GM12878 (cell line): ENCODE measurements at regions not wholly inside any gene's neighbourhood (a gene's known extent, or its start where the extent isn't known, plus 50 kb on each side); places are given as distances from the start of the nearest gene placed in this dataset.

Source experiments
- ATAC-seq: fragments of 200-7000 bp; cut with Tn5 transposase; 3 replicates; pipeline ENCODE4 v1.9.1; 2020; ENCODE audit warnings: mild to moderate bottlenecking, moderate library complexity
- BruUV-seq: library from RNA; stranded (reverse); fragments of 400-500 nt; replicated peaks from 2 replicates; lab custom pipeline; 2021; lab: Mats Ljungman, UMichigan
- CTCF ChIA-PET: fragments of 300-600 bp; sonication (Branson Sonifier 250); formaldehyde crosslinking; extraction: SDS; loops from one replicate; lab custom pipeline; 2021; ENCODE audit warnings: inconsistent platforms; lab: Yijun Ruan, JAX
- POLR2A ChIA-PET: fragments of 350-600 bp; formaldehyde crosslinking; extraction: SDS; loops from one replicate; lab custom pipeline; 2021; ENCODE audit warnings: inconsistent platforms; lab: Charles Lee
- RAD21 ChIA-PET: fragments of 300-600 bp; sonication (Branson Sonifier 250); formaldehyde crosslinking; loops from one replicate; lab custom pipeline; 2023; ENCODE audit warnings: antibody characterized with exemption; ENCODE audit not compliant: unreplicated experiment; lab: Charles Lee
- SMC1A ChIA-PET: fragments of 300-600 bp; sonication (Branson Sonifier 250); formaldehyde crosslinking; loops from one replicate; lab custom pipeline; 2023; ENCODE audit not compliant: unreplicated experiment, uncharacterized antibody; lab: Charles Lee
- DNase-seq: peaks from one replicate; pipeline ENCODE4 v3.0.0-alpha.2; 2011; ENCODE audit warnings: low read depth, low spot score
- FAIRE-seq: peaks from 3 replicates; lab custom pipeline; 2011; peaks lifted over from hg19 to GRCh38; lab: Jason Lieb, UNC
- H2AFZ ChIP-seq: 2 replicates; pipeline ENCODE4 v1.6.0; 2011; ENCODE audit warnings: low read depth, low read length, control low read depth; ENCODE audit not compliant: control insufficient read depth
- H3K27ac ChIP-seq: 2 replicates; pipeline ENCODE4 v1.5.1; 2011; ENCODE audit warnings: control low read depth; ENCODE audit not compliant: control insufficient read depth, insufficient read depth
- H3K27me3 ChIP-seq, 2 experiments: replicated peaks in 1 of 2; 2 replicates each; pipeline versions ENCODE4 v1.6.0 to v1.6.1; 2011; ENCODE audit warnings: low read length in 1 of 2; ENCODE audit not compliant: control insufficient read depth in 2 of 2, insufficient read depth in 2 of 2
- H3K36me3 ChIP-seq, 2 experiments: 2 replicates each; pipeline ENCODE4 v1.5.1; 2011; ENCODE audit warnings: low read length in 1 of 2; ENCODE audit not compliant: control insufficient read depth in 2 of 2, insufficient read depth in 2 of 2
- H3K4me1 ChIP-seq: 2 replicates; pipeline ENCODE4 v1.6.1; 2011; ENCODE audit warnings: mild to moderate bottlenecking, low read length, moderate library complexity, mixed read lengths; ENCODE audit not compliant: control insufficient read depth, insufficient read depth
- H3K4me2 ChIP-seq: 2 replicates; pipeline ENCODE4 v1.6.0; 2011; ENCODE audit warnings: control low read depth; ENCODE audit not compliant: control insufficient read depth, insufficient read depth
- H3K4me3 ChIP-seq: fragments of 200-600 bp; sonication (generic); 2 replicates; pipeline ENCODE4 v1.5.1; 2016
- H3K79me2 ChIP-seq: 2 replicates; pipeline ENCODE4 v1.6.0; 2011; ENCODE audit warnings: low read length; ENCODE audit not compliant: control insufficient read depth, insufficient read depth
- H3K9ac ChIP-seq: 2 replicates; pipeline ENCODE4 v1.8.0; 2011; ENCODE audit warnings: low read length, control low read depth, mixed read lengths; ENCODE audit not compliant: control insufficient read depth, insufficient read depth
- H3K9me3 ChIP-seq: replicated peaks from 3 replicates; pipeline ENCODE4 v1.5.1; 2011; ENCODE audit warnings: mild to moderate bottlenecking, low read length; ENCODE audit not compliant: control insufficient read depth, insufficient read depth
- H4K20me1 ChIP-seq: 2 replicates; pipeline ENCODE4 v1.6.0; 2011; ENCODE audit not compliant: control insufficient read depth, insufficient read depth
- BHLHE40 ChIP-seq, 2 experiments: fragments of 450-650 bp in 1 of 2; IDR thresholded peaks; 2 replicates each; pipeline ENCODE4 v1.6.1; 2011 to 2017; ENCODE audit warnings: low read depth in 2 of 2, borderline replicate concordance in 1 of 2, improper control_type of control experiment in 1 of 2, low read length in 1 of 2, mild to moderate bottlenecking in 1 of 2
- CBX3 ChIP-seq: fragments of 200-600 bp; sonication (generic); IDR thresholded peaks from 2 replicates; pipeline ENCODE4 v1.6.1; 2016; ENCODE audit warnings: low read depth, borderline replicate concordance
- CEBPB ChIP-seq, 2 experiments: fragments of 150-350 bp in 1 of 2; IDR thresholded peaks; 2 replicates each; pipeline ENCODE4 v1.6.1; 2012 to 2014; ENCODE audit warnings: low read depth in 2 of 2, low read length in 2 of 2, borderline replicate concordance in 1 of 2, inconsistent platforms in 1 of 2
- CHD1 ChIP-seq: IDR thresholded peaks from 2 replicates; pipeline ENCODE4 v1.6.1; 2012; ENCODE audit warnings: low read depth, low read length, improper control_type of control experiment
- EP300 ChIP-seq, 2 experiments: fragments of 150-350 bp in 1 of 2; IDR thresholded peaks; 2 replicates each; pipeline ENCODE4 v1.6.1; 2011 to 2012; ENCODE audit warnings: low read depth in 2 of 2, low read length in 2 of 2, borderline replicate concordance in 1 of 2, improper control_type of control experiment in 1 of 2, inconsistent platforms in 1 of 2; ENCODE audit not compliant: control insufficient read depth in 1 of 2
- FOS ChIP-seq: IDR thresholded peaks from 3 replicates; pipeline ENCODE4 v1.6.1; 2011; ENCODE audit warnings: borderline replicate concordance; ENCODE audit not compliant: insufficient read length; ENCODE audit errors: extremely low read depth
- GATAD2B ChIP-seq: fragments of 450-650 bp; conservative IDR thresholded peaks from 2 replicates; pipeline ENCODE4 v1.6.1; 2017; ENCODE audit warnings: low read depth, mild to moderate bottlenecking, moderate library complexity
- NFYB ChIP-seq: IDR thresholded peaks from 2 replicates; pipeline ENCODE4 v1.6.1; 2011; ENCODE audit warnings: low read depth, mild to moderate bottlenecking, low read length, improper control_type of control experiment, moderate library complexity; ENCODE audit not compliant: insufficient read depth
- NRF1 ChIP-seq: conservative IDR thresholded peaks from 2 replicates; pipeline ENCODE4 v1.6.1; 2011; ENCODE audit warnings: mild to moderate bottlenecking, low read depth, low read length, improper control_type of control experiment
- PAX5 ChIP-seq: IDR thresholded peaks from 2 replicates; pipeline ENCODE4 v1.6.1; 2011; ENCODE audit warnings: low read depth, low read length, borderline replicate concordance
- PML ChIP-seq: IDR thresholded peaks from 2 replicates; pipeline ENCODE4 v1.6.1; 2012; ENCODE audit warnings: low read length, inconsistent platforms
- RUNX3 ChIP-seq: IDR thresholded peaks from 2 replicates; pipeline ENCODE4 v1.6.1; 2012; ENCODE audit warnings: low read length, inconsistent platforms
- SP1 ChIP-seq: IDR thresholded peaks from one replicate; pipeline ENCODE4 v1.6.1; 2011; ENCODE audit warnings: low read depth, low read length
- TCF12 ChIP-seq: IDR thresholded peaks from 2 replicates; pipeline ENCODE4 v1.6.1; 2011; ENCODE audit warnings: low read depth, mild to moderate bottlenecking, low read length
- TCF7 ChIP-seq: IDR thresholded peaks from 2 replicates; pipeline ENCODE4 v1.6.1; 2014; ENCODE audit warnings: antibody characterized with exemption, borderline replicate concordance
- ZBED1 ChIP-seq: IDR thresholded peaks from 2 replicates; pipeline ENCODE4 v1.6.1; 2016; ENCODE audit warnings: borderline replicate concordance
- ZNF274 ChIP-seq: IDR thresholded peaks from one replicate; pipeline ENCODE4 v1.8.0; 2011; ENCODE audit not compliant: insufficient read length, insufficient read depth
- WGBS: methylation state at CpG from one replicate; pipeline ENCODE4 v1.1.6; 2016; ENCODE audit warnings: low lambda C conversion rate; ENCODE audit not compliant: insufficient replicate concordance, insufficient coverage; ENCODE audit errors: missing lambda C conversion rate; 5-methylcytosine and 5-hydroxymethylcytosine counted together
- in situ Hi-C: fragments of 300-500 bp; cut with MboI; formaldehyde crosslinking; loops from 9 replicates; pipeline ENCODE4 v1.14.3; 2018; ENCODE audit warnings: mixed read lengths
- intact Hi-C: fragments of 100-400 bp; cut with micrococcal nuclease; formaldehyde crosslinking; loops from one replicate; pipeline ENCODE4 v1.14.2; 2022; ENCODE audit not compliant: unreplicated experiment
- TF ChIP-seq, protein P1 (sequence below): IDR thresholded peaks from 2 replicates; pipeline ENCODE4 v1.6.1; 2012; ENCODE audit warnings: low read depth, low read length, improper control_type of control experiment
- TF ChIP-seq, protein P2 (sequence below): fragments of 450-650 bp; formaldehyde crosslinking; IDR thresholded peaks from 2 replicates; pipeline ENCODE4 v1.5.0; 2022; ENCODE audit warnings: mild to moderate bottlenecking, missing genetic modification characterization
- TF ChIP-seq, protein P3 (sequence below): IDR thresholded peaks from 2 replicates; pipeline ENCODE4 v1.6.1; 2011; ENCODE audit warnings: borderline replicate concordance, low read depth, mild to moderate bottlenecking, moderate library complexity, mixed read lengths, low read length; ENCODE audit not compliant: insufficient read depth; ENCODE audit errors: extremely low read length

DNA sequence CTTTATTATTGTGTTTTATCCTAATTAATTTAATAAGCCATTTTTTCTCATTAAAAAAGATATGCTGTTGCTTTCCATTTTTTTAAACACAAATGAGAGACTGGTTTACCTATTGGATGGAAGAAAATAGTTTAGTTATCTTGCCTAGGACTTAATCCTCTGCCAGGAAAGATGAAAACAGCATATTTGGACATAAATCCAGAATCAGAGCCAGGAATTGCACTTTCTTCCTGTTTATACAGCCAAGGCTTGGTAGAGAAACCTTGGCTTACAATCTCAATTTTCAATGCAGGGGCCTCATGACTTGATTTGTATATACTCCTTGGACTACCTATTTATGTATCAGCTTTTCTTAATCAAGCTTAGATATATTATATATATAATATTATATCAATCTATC is 618.8 kb upstream of the SEMA3D start (continued):
- TF ChIP-seq, protein P1, sequence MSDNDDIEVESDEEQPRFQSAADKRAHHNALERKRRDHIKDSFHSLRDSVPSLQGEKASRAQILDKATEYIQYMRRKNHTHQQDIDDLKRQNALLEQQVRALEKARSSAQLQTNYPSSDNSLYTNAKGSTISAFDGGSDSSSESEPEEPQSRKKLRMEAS: no peak
- TF ChIP-seq, protein P2, sequence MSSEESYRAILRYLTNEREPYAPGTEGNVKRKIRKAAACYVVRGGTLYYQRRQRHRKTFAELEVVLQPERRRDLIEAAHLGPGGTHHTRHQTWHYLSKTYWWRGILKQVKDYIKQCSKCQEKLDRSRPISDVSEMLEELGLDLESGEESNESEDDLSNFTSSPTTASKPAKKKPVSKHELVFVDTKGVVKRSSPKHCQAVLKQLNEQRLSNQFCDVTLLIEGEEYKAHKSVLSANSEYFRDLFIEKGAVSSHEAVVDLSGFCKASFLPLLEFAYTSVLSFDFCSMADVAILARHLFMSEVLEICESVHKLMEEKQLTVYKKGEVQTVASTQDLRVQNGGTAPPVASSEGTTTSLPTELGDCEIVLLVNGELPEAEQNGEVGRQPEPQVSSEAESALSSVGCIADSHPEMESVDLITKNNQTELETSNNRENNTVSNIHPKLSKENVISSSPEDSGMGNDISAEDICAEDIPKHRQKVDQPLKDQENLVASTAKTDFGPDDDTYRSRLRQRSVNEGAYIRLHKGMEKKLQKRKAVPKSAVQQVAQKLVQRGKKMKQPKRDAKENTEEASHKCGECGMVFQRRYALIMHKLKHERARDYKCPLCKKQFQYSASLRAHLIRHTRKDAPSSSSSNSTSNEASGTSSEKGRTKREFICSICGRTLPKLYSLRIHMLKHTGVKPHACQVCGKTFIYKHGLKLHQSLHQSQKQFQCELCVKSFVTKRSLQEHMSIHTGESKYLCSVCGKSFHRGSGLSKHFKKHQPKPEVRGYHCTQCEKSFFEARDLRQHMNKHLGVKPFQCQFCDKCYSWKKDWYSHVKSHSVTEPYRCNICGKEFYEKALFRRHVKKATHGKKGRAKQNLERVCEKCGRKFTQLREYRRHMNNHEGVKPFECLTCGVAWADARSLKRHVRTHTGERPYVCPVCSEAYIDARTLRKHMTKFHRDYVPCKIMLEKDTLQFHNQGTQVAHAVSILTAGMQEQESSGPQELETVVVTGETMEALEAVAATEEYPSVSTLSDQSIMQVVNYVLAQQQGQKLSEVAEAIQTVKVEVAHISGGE: no peak
- TF ChIP-seq BHLHE40 (IDR thresholded peaks at IDR 0.05; ENCODE audit: borderline replicate concordance in 1 of 2, low read depth in 2 of 2, low read length in 1 of 2): no peak
- TF ChIP-seq ZNF274: no peak
- no peak for TF ChIP-seq CHD1
- no peak for TF ChIP-seq RUNX3
- TF ChIP-seq, all 136 proteins: peak for 0

DNA sequence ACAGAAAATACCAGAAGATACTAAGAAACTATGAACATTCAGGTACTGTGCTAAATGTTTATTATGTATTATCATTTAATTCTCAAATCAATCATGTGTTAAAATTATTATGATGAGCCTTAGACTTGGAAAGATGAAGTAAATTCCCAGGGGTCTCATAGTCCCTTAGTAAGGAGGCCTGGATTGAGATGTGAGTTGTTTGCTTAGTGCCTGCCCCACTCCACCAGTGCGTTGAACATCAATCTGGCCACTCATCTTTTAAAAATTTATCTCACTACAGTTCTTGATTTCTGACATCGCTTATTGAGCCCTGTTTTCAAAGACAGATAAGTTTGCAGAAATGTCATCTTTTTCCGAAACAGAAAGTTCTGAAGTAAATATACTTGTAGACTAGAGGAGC is 618.4 kb upstream of the SEMA3D start:
- H3K36me3 ChIP-seq: no peaks in the 10 kb centered on the region
- ATAC-seq (no peak), DNase-seq (no peak), FAIRE-seq (no peak)
- no peak overlapping the region for H3K27ac ChIP-seq
- H4K20me1 ChIP-seq: no peaks in the 10 kb centered on the region
- SMC1A ChIA-PET: no interaction called here
- no peak overlapping the region for H2AFZ ChIP-seq
- H3K9ac ChIP-seq: no peak overlapping the region
- H3K9me3 ChIP-seq: no peaks in the 10 kb centered on the region
- TF ChIP-seq ZBED1 (no peak), SP1 (no peak), PAX5 (no peak), NFYB (no peak), NRF1 (no peak), EP300 (IDR thresholded peaks at IDR 0.05; ENCODE audit: borderline replicate concordance in 1 of 2, control insufficient read depth in 1 of 2, low read depth in 2 of 2, low read length in 2 of 2) (no peak), GATAD2B (no peak), PML (no peak), CBX3 (no peak), TCF7 (no peak), TCF12 (no peak), FOS (no peak), CEBPB (IDR thresholded peaks at IDR 0.05; ENCODE audit: borderline replicate concordance in 1 of 2, low read depth in 2 of 2, low read length in 2 of 2) (no peak)
- TF ChIP-seq, protein P3, sequence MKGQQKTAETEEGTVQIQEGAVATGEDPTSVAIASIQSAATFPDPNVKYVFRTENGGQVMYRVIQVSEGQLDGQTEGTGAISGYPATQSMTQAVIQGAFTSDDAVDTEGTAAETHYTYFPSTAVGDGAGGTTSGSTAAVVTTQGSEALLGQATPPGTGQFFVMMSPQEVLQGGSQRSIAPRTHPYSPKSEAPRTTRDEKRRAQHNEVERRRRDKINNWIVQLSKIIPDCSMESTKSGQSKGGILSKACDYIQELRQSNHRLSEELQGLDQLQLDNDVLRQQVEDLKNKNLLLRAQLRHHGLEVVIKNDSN: no peak
- 33% methylated on average over 3 of the region's 3 CpGs for WGBS
- H3K79me2 ChIP-seq: no peaks in the 10 kb centered on the region
- intact Hi-C loops (no loop called here), in situ Hi-C loops (no loop called here)
- POLR2A ChIA-PET: no interaction called here
- no peaks in the 10 kb centered on the region for H3K4me1 ChIP-seq
- no peak overlapping the region for H3K4me2 ChIP-seq
- CTCF ChIA-PET: no interaction called here
- H3K4me3 ChIP-seq: no peak overlapping the region
- no peaks in the 10 kb centered on the region for H3K27me3 ChIP-seq
- BruUV-seq: no TSS peak
- RAD21 ChIA-PET: no interaction called here
